ENCODE measurements at regions not wholly inside any gene's neighbourhood (a gene's known extent, or its start where the extent isn't known, plus 50 kb on each side); places are given as distances from the start of the nearest gene placed in this dataset.
A peak's percentile ranks its signal among the peaks of the same experiment; 100 is the strongest.

GRCh38 chr4:156593464-156593863, 378.1 kb downstream of the PDGFC start:
- DNase-seq: no peak

- DNase-seq: no peak
Observed at GRCh38 chr4:156591679-156592078, 379.9 kb downstream of the PDGFC start.

- no peak for DNase-seq
Observed at GRCh38 chr4:156584100-156584499, 387.5 kb downstream of the PDGFC start.

GRCh38 chr4:156583265-156583664, 388.3 kb downstream of the PDGFC start:
- DNase-seq: no peak

- no peak for DNase-seq
Observed at GRCh38 chr4:156581282-156582063, 390.1 kb downstream of the PDGFC start.

GRCh38 chr4:156578713-156579112, 392.9 kb downstream of the PDGFC start:
- DNase-seq: no peak

- no peak for DNase-seq
Observed at GRCh38 chr4:156578005-156578404, 393.6 kb downstream of the PDGFC start.

- DNase-seq: no peak
Observed at GRCh38 chr4:156576946-156577345, 394.7 kb downstream of the PDGFC start.

GRCh38 chr4:156575430-156576073, 396.0 kb downstream of the PDGFC start:
- peak; percentile 31 for DNase-seq

GRCh38 chr4:156571146-156571545, 400.5 kb downstream of the PDGFC start:
- no peak for DNase-seq

- DNase-seq: no peak
Observed at GRCh38 chr4:156569535-156569934, 402.1 kb downstream of the PDGFC start.

- DNase-seq: no peak
Observed at GRCh38 chr4:156568484-156568883, 403.1 kb downstream of the PDGFC start.

- peak; percentile 15 for DNase-seq
Observed at GRCh38 chr4:156568041-156568440, 403.6 kb downstream of the PDGFC start.

- DNase-seq: no peak
Observed at GRCh38 chr4:156560701-156561100, 410.9 kb downstream of the PDGFC start.

- peak; percentile 33 for DNase-seq
Observed at GRCh38 chr4:156559346-156559745, 412.3 kb downstream of the PDGFC start.

- no peak for DNase-seq
Observed at GRCh38 chr4:156558373-156559025, 413.1 kb downstream of the PDGFC start.

GRCh38 chr4:156557920-156558319, 413.7 kb downstream of the PDGFC start:
- no peak for DNase-seq

- no peak for DNase-seq
Observed at GRCh38 chr4:156556336-156556735, 415.3 kb downstream of the PDGFC start.

GRCh38 chr4:156553659-156554058, 417.9 kb downstream of the PDGFC start:
- no peak for DNase-seq

GRCh38 chr4:156547891-156548290, 423.7 kb downstream of the PDGFC start:
- DNase-seq: peak; percentile 26

- peak; percentile 87 for DNase-seq
Observed at GRCh38 chr4:156547439-156547838, 424.2 kb downstream of the PDGFC start.

GRCh38 chr4:156545003-156545785, 426.4 kb downstream of the PDGFC start:
- no peak for DNase-seq

GRCh38 chr4:156539376-156539775, 432.2 kb downstream of the PDGFC start:
- DNase-seq: no peak
